CD14-positive monocyte (primary cell): ENCODE measurements at regions not wholly inside any gene's neighbourhood (a gene's known extent, or its start where the extent isn't known, plus 50 kb on each side); places are given as distances from the start of the nearest gene placed in this dataset.

ENCODE experiments used
- DNase-seq, 3 donors: peaks; one replicate each; pipeline ENCODE4 v3.0.0-alpha.2; 2011 to 2022
- H2AFZ ChIP-seq: 2 replicates; pipeline ENCODE4 v1.6.0; 2012; ENCODE audit warnings: mild to moderate bottlenecking, low read depth, low read length, inconsistent platforms; ENCODE audit not compliant: insufficient read depth, poor library complexity, severe bottlenecking
- H3K27ac ChIP-seq, 2 donors: 1 replicate in 1 of 2; 2 replicates in 1 of 2; pipeline ENCODE4 v1.5.1; 2012 to 2013; ENCODE audit warnings: low read length in 2 of 2, control low read depth in 1 of 2, inconsistent platforms in 1 of 2, low read depth in 1 of 2, mild to moderate bottlenecking in 1 of 2
- H3K27me3 ChIP-seq, 2 donors: one replicate each; pipeline versions ENCODE4 v1.6.0 to v1.6.1; 2011 to 2013; ENCODE audit warnings: low read length in 2 of 2; ENCODE audit not compliant: control insufficient read depth in 2 of 2, insufficient read depth in 2 of 2
- H3K36me3 ChIP-seq, 2 donors: replicated peaks in 1 of 2; 1 replicate in 1 of 2; 2 replicates in 1 of 2; pipeline versions ENCODE4 v1.5.1 to v1.6.1; 2012 to 2013; ENCODE audit warnings: low read length in 2 of 2, control low read depth in 1 of 2, inconsistent platforms in 1 of 2, mild to moderate bottlenecking in 1 of 2; ENCODE audit not compliant: insufficient read depth in 2 of 2, control insufficient read depth in 1 of 2
- H3K4me1 ChIP-seq, 2 donors: 1 replicate in 1 of 2; 2 replicates in 1 of 2; pipeline versions ENCODE4 v1.5.1 to v1.6.1; 2012 to 2013; ENCODE audit warnings: low read length in 2 of 2, control low read depth in 1 of 2, inconsistent platforms in 1 of 2, mild to moderate bottlenecking in 1 of 2, moderate library complexity in 1 of 2; ENCODE audit not compliant: insufficient read depth in 2 of 2, control insufficient read depth in 1 of 2
- H3K4me2 ChIP-seq: replicated peaks from 2 replicates; pipeline ENCODE3; 2012; ENCODE audit warnings: low read length, moderate library complexity, mild to moderate bottlenecking; ENCODE audit not compliant: poor library complexity, severe bottlenecking; ENCODE audit errors: extremely low read depth
- H3K4me3 ChIP-seq, 3 experiments: fragments of 200-600 bp in 1 of 3; sonication (generic) in 1 of 3; replicated peaks in 1 of 3; 1 replicate in 2 of 3; 2 replicates in 1 of 3; pipeline ENCODE4 v1.5.1; 2011 to 2013; ENCODE audit warnings: low read length in 3 of 3, mild to moderate bottlenecking in 3 of 3, control low read depth in 2 of 3, low read depth in 2 of 3, inconsistent platforms in 1 of 3, moderate library complexity in 1 of 3
- H3K79me2 ChIP-seq: 2 replicates; pipeline ENCODE4 v1.6.0; 2012; ENCODE audit warnings: mild to moderate bottlenecking, control low read depth, inconsistent platforms, low read length, moderate library complexity; ENCODE audit not compliant: insufficient read depth
- H3K9ac ChIP-seq: 2 replicates; pipeline ENCODE4 v1.6.0; 2017; ENCODE audit warnings: low read length, mild to moderate bottlenecking; ENCODE audit not compliant: insufficient read depth, poor library complexity, severe bottlenecking
- H3K9me3 ChIP-seq, 2 donors: replicated peaks in 1 of 2; 1 replicate in 1 of 2; 2 replicates in 1 of 2; pipeline versions ENCODE4 v1.5.1 to v1.6.1; 2012 to 2013; ENCODE audit warnings: low read length in 2 of 2, control low read depth in 1 of 2; ENCODE audit not compliant: control insufficient read depth in 1 of 2, insufficient read depth in 1 of 2
- H4K20me1 ChIP-seq: 2 replicates; pipeline ENCODE4 v1.6.0; 2012; ENCODE audit warnings: mild to moderate bottlenecking, low read length, control low read depth, moderate library complexity; ENCODE audit not compliant: insufficient read depth
- H3K27ac Mint-ChIP-seq, 7 donors: one replicate each; pipeline ENCODE4 v1.8.0; 2020; ENCODE audit warnings: mild to moderate bottlenecking in 7 of 7, mixed read lengths in 7 of 7, moderate library complexity in 6 of 7, inconsistent platforms in 2 of 7
- H3K27me3 Mint-ChIP-seq, 3 donors: one replicate each; pipeline ENCODE4 v1.8.0; 2021 to 2022; ENCODE audit warnings: low read depth in 3 of 3, mild to moderate bottlenecking in 3 of 3, mixed read lengths in 3 of 3, moderate library complexity in 3 of 3, inconsistent platforms in 1 of 3
- H3K36me3 Mint-ChIP-seq, 2 donors: one replicate each; pipeline ENCODE4 v1.8.0; 2020; ENCODE audit warnings: mixed read lengths in 2 of 2, inconsistent platforms in 1 of 2, mild to moderate bottlenecking in 1 of 2
- H3K4me1 Mint-ChIP-seq: one replicate; pipeline ENCODE4 v1.8.0; 2020; ENCODE audit warnings: mild to moderate bottlenecking, mixed read lengths
- H3K4me3 Mint-ChIP-seq, 2 donors: one replicate each; pipeline ENCODE4 v1.8.0; 2020; ENCODE audit warnings: mild to moderate bottlenecking in 2 of 2, mixed read lengths in 2 of 2, moderate library complexity in 1 of 2
- H3K9me3 Mint-ChIP-seq, 7 donors: one replicate each; pipeline ENCODE4 v1.8.0; 2020 to 2022; ENCODE audit warnings: mixed read lengths in 7 of 7, mild to moderate bottlenecking in 6 of 7, moderate library complexity in 6 of 7, inconsistent platforms in 2 of 7
- WGBS: methylation state at CpG from one replicate; pipeline ENCODE4 v1.1.5; 2013; ENCODE audit warnings: missing lambda C conversion rate; ENCODE audit not compliant: insufficient coverage; 5-methylcytosine and 5-hydroxymethylcytosine counted together
- intact Hi-C, 2 donors: fragments of 100-400 bp; cut with micrococcal nuclease; formaldehyde crosslinking; loops; one replicate each; pipeline versions ENCODE4 v1.15.0 to v1.15.1; 2023
- TF ChIP-seq, protein P1 (sequence below): fragments of 200-600 bp; IDR thresholded peaks from one replicate; pipeline ENCODE4 v1.8.0; 2022; ENCODE audit warnings: antibody characterized with exemption, mild to moderate bottlenecking

DNA sequence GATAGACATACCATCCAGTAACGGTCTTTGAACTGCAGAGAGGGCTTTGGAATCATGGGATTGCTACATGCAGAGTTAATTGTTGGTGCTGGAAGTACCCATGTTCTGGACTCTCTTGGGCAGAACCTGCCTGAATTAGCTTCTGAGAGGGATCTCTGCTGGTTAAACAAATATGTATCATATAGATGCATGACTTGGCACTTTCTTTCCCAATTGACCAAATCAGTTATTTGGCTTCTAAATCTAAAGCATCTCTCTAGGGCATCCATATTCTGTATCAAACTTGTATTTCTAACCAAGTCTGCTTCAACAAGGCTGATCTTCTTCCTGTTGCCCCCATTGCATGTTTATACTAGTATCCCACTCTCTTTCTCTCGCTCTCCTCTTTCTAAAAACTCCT is 336.7 kb upstream of the CELF4 start:
- no peak overlapping the region for H3K4me3 ChIP-seq
- Mint-ChIP-seq H3K27me3 (no peaks in the 10 kb centered on the region), H3K27ac (no peak overlapping the region), H3K9me3 (peaks cover 2 to 15% (median 7%) of the 10 kb centered on the region in 7 donors), H3K4me1 (no peaks in the 10 kb centered on the region), H3K36me3 (no peaks in the 10 kb centered on the region), H3K4me3 (no peak overlapping the region)
- no peak overlapping the region for H2AFZ ChIP-seq
- H3K4me1 ChIP-seq, result no peaks in the 10 kb centered on the region
- TF ChIP-seq, protein P1, sequence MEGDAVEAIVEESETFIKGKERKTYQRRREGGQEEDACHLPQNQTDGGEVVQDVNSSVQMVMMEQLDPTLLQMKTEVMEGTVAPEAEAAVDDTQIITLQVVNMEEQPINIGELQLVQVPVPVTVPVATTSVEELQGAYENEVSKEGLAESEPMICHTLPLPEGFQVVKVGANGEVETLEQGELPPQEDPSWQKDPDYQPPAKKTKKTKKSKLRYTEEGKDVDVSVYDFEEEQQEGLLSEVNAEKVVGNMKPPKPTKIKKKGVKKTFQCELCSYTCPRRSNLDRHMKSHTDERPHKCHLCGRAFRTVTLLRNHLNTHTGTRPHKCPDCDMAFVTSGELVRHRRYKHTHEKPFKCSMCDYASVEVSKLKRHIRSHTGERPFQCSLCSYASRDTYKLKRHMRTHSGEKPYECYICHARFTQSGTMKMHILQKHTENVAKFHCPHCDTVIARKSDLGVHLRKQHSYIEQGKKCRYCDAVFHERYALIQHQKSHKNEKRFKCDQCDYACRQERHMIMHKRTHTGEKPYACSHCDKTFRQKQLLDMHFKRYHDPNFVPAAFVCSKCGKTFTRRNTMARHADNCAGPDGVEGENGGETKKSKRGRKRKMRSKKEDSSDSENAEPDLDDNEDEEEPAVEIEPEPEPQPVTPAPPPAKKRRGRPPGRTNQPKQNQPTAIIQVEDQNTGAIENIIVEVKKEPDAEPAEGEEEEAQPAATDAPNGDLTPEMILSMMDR, result no peak
- H3K4me2 ChIP-seq, result no peak overlapping the region
- no peak overlapping the region for H3K9ac ChIP-seq
- no peaks in the 10 kb centered on the region for H3K27me3 ChIP-seq
- no peak for DNase-seq
- H3K9me3 ChIP-seq, result peaks cover 0 to 2% of the 10 kb centered on the region in 2 donors
- no peaks in the 10 kb centered on the region for H4K20me1 ChIP-seq
- H3K27ac ChIP-seq, result no peak overlapping the region
- no peaks in the 10 kb centered on the region for H3K36me3 ChIP-seq
- 86% methylated on average over 2 of the region's 2 CpGs for WGBS
- H3K79me2 ChIP-seq, result no peaks in the 10 kb centered on the region
- intact Hi-C loops, result no loop called here

DNA sequence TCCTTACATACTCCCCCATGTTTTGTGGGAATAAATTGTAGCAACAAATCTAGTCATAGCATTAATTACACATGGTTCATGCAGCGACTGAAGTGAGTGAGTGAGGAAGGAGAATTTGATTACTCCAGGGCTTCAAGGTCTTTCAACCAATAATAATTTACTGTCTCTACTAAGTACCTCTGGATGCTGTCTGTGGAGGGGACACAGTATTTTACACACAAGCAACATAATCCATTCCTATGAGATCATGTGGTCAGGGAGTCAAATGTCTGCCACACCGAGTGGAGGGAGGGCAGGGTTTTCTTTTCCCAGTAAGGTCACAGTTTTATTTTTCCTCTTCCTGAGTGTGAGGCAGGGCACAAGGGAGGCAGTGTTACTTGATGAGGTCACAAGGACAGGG is 334.7 kb upstream of the CELF4 start:
- H3K36me3 Mint-ChIP-seq, result no peaks in the 10 kb centered on the region
- H3K27me3 Mint-ChIP-seq, result no peaks in the 10 kb centered on the region
- no peak overlapping the region for H3K4me3 Mint-ChIP-seq
- peaks cover 2 to 18% (median 7%) of the 10 kb centered on the region in 7 donors for H3K9me3 Mint-ChIP-seq
- H3K4me2 ChIP-seq, result no peak overlapping the region
- no peak overlapping the region for H3K4me3 ChIP-seq
- peaks cover 0 to 2% of the 10 kb centered on the region in 2 donors for H3K9me3 ChIP-seq
- H3K4me1 ChIP-seq, result no peaks in the 10 kb centered on the region
- H3K27me3 ChIP-seq, result no peaks in the 10 kb centered on the region
- H4K20me1 ChIP-seq, result no peaks in the 10 kb centered on the region
- no peak overlapping the region for H3K27ac ChIP-seq
- H3K27ac Mint-ChIP-seq, result no peak overlapping the region
- no peaks in the 10 kb centered on the region for H3K79me2 ChIP-seq
- no peak for DNase-seq
- no peak overlapping the region for H2AFZ ChIP-seq
- no peak overlapping the region for H3K9ac ChIP-seq
- no peaks in the 10 kb centered on the region for H3K36me3 ChIP-seq
- no CpG with 5 or more reads among the region's 2 CpGs for WGBS
- intact Hi-C loops, result no loop called here
- H3K4me1 Mint-ChIP-seq, result no peaks in the 10 kb centered on the region
- TF ChIP-seq, protein P1, result no peak
